ENCODE measurements at regions not wholly inside any gene's neighbourhood (a gene's known extent, or its start where the extent isn't known, plus 50 kb on each side); places are given as distances from the start of the nearest gene placed in this dataset.

DNA sequence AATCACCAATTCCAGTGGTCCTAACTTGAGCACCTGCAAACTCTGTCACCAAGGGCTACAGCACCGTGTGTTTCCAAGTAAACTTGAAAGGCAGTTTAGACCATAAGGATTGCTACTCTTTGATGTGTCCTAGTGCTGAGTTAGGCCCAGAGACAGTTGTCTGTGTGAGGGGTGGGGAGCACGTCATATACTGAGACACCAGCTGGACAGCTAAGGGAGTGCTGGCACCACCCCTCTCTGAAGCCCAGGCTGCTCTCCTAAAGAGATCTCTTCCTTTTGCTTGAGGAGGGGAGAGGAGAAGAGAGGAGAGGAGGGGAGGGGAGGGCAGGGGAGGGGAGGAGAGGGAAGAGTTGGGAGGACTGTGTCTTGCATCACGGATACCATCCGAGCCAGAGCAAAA lies 218.7 kb upstream of the TACR3 start:
- peaks cover 5% of the 10 kb centered on the region for H3K27me3 Mint-ChIP-seq (ENCODE audit: insufficient read depth)

DNA sequence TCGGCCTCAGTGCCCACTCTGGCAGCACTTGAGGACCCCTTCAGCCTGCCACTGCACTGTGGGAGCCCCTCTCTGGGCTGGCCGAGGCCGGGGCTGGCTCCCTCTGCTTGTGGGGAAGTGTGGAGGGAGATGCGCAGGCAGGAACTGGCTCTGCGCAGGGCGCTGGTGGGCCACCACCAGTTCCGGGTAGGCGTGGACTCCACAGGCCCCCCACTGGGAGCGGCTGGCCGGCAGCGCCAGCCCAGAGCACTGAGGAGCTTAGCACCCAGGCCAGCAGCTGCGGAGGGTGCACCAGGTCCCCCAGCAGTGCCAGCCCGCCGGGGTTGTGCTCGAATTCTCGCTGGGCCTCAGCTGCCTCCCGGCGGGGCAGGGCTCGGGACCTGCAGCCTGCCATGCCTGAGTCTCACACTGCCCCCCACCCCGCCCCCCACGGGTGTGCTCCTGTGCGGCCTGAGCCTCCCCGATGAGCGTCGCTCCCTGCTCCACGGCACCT lies 216.9 kb upstream of the TACR3 start:
- Mint-ChIP-seq H3K4me1 (peaks cover 12% of the 10 kb centered on the region), H3K4me3 (no peak overlapping the region), H3K36me3 (ENCODE audit: low read depth) (peaks cover 15% of the 10 kb centered on the region), H3K27ac (no peak overlapping the region), H3K27me3 (ENCODE audit: insufficient read depth) (peaks cover 5% of the 10 kb centered on the region), H3K9me3 (peaks cover 39% of the 10 kb centered on the region)
- no peak overlapping the region for H3K9ac ChIP-seq (ENCODE audit: extremely low read depth, low read length, poor library complexity, severe bottlenecking)
- H3K9me3 ChIP-seq (ENCODE audit: control insufficient read depth, low read length), result peaks cover 12% of the 10 kb centered on the region
- H3K4me3 ChIP-seq (ENCODE audit: low read length), result no peak overlapping the region
- WGBS, 2 experiments (ENCODE audit: insufficient coverage in 1 of 2, insufficient read length in 1 of 2), result 94 to 100% methylated on average over 1 to 26 of the region's 26 CpGs
- H3K27me3 ChIP-seq (ENCODE audit: control insufficient read depth, insufficient read depth, low read length, poor library complexity, severe bottlenecking), result no peaks in the 10 kb centered on the region
- TF ChIP-seq, protein P1, sequence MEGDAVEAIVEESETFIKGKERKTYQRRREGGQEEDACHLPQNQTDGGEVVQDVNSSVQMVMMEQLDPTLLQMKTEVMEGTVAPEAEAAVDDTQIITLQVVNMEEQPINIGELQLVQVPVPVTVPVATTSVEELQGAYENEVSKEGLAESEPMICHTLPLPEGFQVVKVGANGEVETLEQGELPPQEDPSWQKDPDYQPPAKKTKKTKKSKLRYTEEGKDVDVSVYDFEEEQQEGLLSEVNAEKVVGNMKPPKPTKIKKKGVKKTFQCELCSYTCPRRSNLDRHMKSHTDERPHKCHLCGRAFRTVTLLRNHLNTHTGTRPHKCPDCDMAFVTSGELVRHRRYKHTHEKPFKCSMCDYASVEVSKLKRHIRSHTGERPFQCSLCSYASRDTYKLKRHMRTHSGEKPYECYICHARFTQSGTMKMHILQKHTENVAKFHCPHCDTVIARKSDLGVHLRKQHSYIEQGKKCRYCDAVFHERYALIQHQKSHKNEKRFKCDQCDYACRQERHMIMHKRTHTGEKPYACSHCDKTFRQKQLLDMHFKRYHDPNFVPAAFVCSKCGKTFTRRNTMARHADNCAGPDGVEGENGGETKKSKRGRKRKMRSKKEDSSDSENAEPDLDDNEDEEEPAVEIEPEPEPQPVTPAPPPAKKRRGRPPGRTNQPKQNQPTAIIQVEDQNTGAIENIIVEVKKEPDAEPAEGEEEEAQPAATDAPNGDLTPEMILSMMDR (conservative IDR thresholded peaks at IDR 0.05), result no peak
- H3K36me3 ChIP-seq (ENCODE audit: control insufficient read depth, insufficient read depth, low read length), result no peaks in the 10 kb centered on the region
- no peaks in the 10 kb centered on the region for H3K4me1 ChIP-seq (ENCODE audit: control insufficient read depth, insufficient read depth, low read length)
- H3K27ac ChIP-seq (ENCODE audit: low read depth, low read length), result no peak overlapping the region
- no peak for DNase-seq

More for the DNA sequence above, 218.7 kb upstream of the TACR3 start:
- no peak for DNase-seq
- Mint-ChIP-seq H3K9me3 (peaks cover 49% of the 10 kb centered on the region), H3K36me3 (ENCODE audit: low read depth) (peaks cover 18% of the 10 kb centered on the region), H3K4me1 (peaks cover 12% of the 10 kb centered on the region), H3K4me3 (no peak overlapping the region), H3K27ac (no peak overlapping the region)
- Histone ChIP-seq H3K4me3 (ENCODE audit: low read length) (no peak overlapping the region), H3K9ac (ENCODE audit: extremely low read depth, low read length, poor library complexity, severe bottlenecking) (no peak overlapping the region), H3K9me3 (ENCODE audit: control insufficient read depth, low read length) (peaks cover 12% of the 10 kb centered on the region), H3K27ac (ENCODE audit: low read depth, low read length) (no peak overlapping the region), H3K36me3 (ENCODE audit: control insufficient read depth, insufficient read depth, low read length) (no peaks in the 10 kb centered on the region), H3K27me3 (ENCODE audit: control insufficient read depth, insufficient read depth, low read length, poor library complexity, severe bottlenecking) (no peaks in the 10 kb centered on the region), H3K4me1 (ENCODE audit: control insufficient read depth, insufficient read depth, low read length) (no peaks in the 10 kb centered on the region)
- TF ChIP-seq, protein P1 (conservative IDR thresholded peaks at IDR 0.05), result no peak
- WGBS, 2 experiments (ENCODE audit: insufficient coverage in 1 of 2, insufficient read length in 1 of 2), result 96 to 100% methylated on average over 2 to 4 of the region's 4 CpGs

GRCh38 chr4:103934178-103934789 lies 214.5 kb upstream of the TACR3 start:
- Mint-ChIP-seq H3K27ac (no peak overlapping the region), H3K4me3 (no peak overlapping the region), H3K36me3 (ENCODE audit: low read depth) (peaks cover 15% of the 10 kb centered on the region), H3K27me3 (ENCODE audit: insufficient read depth) (peaks cover 5% of the 10 kb centered on the region), H3K4me1 (peaks cover 1% of the 10 kb centered on the region), H3K9me3 (peaks cover 37% of the 10 kb centered on the region)
- TF ChIP-seq, protein P1 (conservative IDR thresholded peaks at IDR 0.05), result peak; percentile 95
- peaks cover 12% of the 10 kb centered on the region for H3K9me3 ChIP-seq (ENCODE audit: control insufficient read depth, low read length)
- H3K27ac ChIP-seq (ENCODE audit: low read depth, low read length), result no peak overlapping the region
- WGBS, 2 experiments (ENCODE audit: insufficient coverage in 1 of 2, insufficient read length in 1 of 2), result 80% methylated on average over 1 of the region's 2 CpGs; no CpG with 5 or more reads in 1 of the 2 experiments
- no peaks in the 10 kb centered on the region for H3K4me1 ChIP-seq (ENCODE audit: control insufficient read depth, insufficient read depth, low read length)
- no peak overlapping the region for H3K4me3 ChIP-seq (ENCODE audit: low read length)
- no peak overlapping the region for H3K9ac ChIP-seq (ENCODE audit: extremely low read depth, low read length, poor library complexity, severe bottlenecking)
- no peaks in the 10 kb centered on the region for H3K27me3 ChIP-seq (ENCODE audit: control insufficient read depth, insufficient read depth, low read length, poor library complexity, severe bottlenecking)
- no peak for DNase-seq
- no peaks in the 10 kb centered on the region for H3K36me3 ChIP-seq (ENCODE audit: control insufficient read depth, insufficient read depth, low read length)
